Endothelial cell of umbilical vein (primary cell): ENCODE measurements at regions not wholly inside any gene's neighbourhood (a gene's known extent, or its start where the extent isn't known, plus 50 kb on each side); places are given as distances from the start of the nearest gene placed in this dataset.
A peak's percentile ranks its signal among the peaks of the same experiment; 100 is the strongest.
"Not testable (repeated sequence)": the region's sequence is repeated elsewhere in the genome, so short reads cannot be mapped to it uniquely, and the experiment has no call there.

Experiments used
- BruUV-seq: library from RNA; stranded (reverse); fragments of 400-500 nt; replicated peaks from 2 replicates; lab custom pipeline; 2021; lab: Mats Ljungman, UMichigan
- CTCF ChIA-PET: fragments of 300-600, 350-600 bp; sonication (Branson Sonifier 250); formaldehyde crosslinking; loops from one replicate; lab custom pipeline; 2021; ENCODE audit warnings: antibody characterized with exemption, inconsistent platforms; lab: Charles Lee
- POLR2A ChIA-PET: fragments of 300-600, 350-600 bp; sonication (Branson Sonifier 250); formaldehyde crosslinking; loops from one replicate; lab custom pipeline; 2021; ENCODE audit warnings: antibody characterized with exemption, inconsistent platforms; lab: Charles Lee
- DNase-seq: peaks from one replicate; pipeline ENCODE4 v3.0.0-alpha.2; 2011; ENCODE audit warnings: low read depth, low spot score
- FAIRE-seq: peaks from 2 replicates; lab custom pipeline; 2011; peaks lifted over from hg19 to GRCh38; lab: Jason Lieb, UNC
- H2AFZ ChIP-seq: 2 replicates; pipeline ENCODE4 v1.6.0; 2012; ENCODE audit warnings: low read depth, low read length, control low read depth, inconsistent platforms
- H3K27ac ChIP-seq: 2 replicates; pipeline ENCODE4 v1.5.1; 2011; ENCODE audit warnings: low read depth, mild to moderate bottlenecking, control low read depth, low read length, moderate library complexity; ENCODE audit not compliant: insufficient read depth
- H3K27me3 ChIP-seq, 2 experiments: 2 replicates each; pipeline versions ENCODE4 v1.6.0 to v1.6.1; 2011; ENCODE audit warnings: low read length in 2 of 2, mixed read lengths in 1 of 2; ENCODE audit not compliant: control insufficient read depth in 2 of 2, insufficient read depth in 2 of 2
- H3K36me3 ChIP-seq, 2 experiments: 2 replicates in 1 of 2; 3 replicates in 1 of 2; pipeline ENCODE4 v1.5.1; 2011; ENCODE audit warnings: low read length in 2 of 2, mild to moderate bottlenecking in 1 of 2, moderate library complexity in 1 of 2; ENCODE audit not compliant: control insufficient read depth in 2 of 2, insufficient read depth in 2 of 2; ENCODE audit errors: extremely low read depth in 1 of 2
- H3K4me1 ChIP-seq: 3 replicates; pipeline ENCODE4 v1.5.1; 2011; ENCODE audit warnings: mild to moderate bottlenecking, low read length; ENCODE audit not compliant: control insufficient read depth, insufficient read depth; ENCODE audit errors: extremely low read depth
- H3K4me2 ChIP-seq: 2 replicates; pipeline ENCODE4 v1.6.1; 2011; ENCODE audit warnings: low read length, control low read depth, mixed read lengths; ENCODE audit not compliant: insufficient read depth
- H3K4me3 ChIP-seq, 3 experiments: fragments of 200-600 bp in 1 of 3; sonication (generic), shearing (Covaris generic) in 1 of 3; replicated peaks in 1 of 3; 2 replicates each; pipeline ENCODE4 v1.5.1; 2011 to 2016; ENCODE audit warnings: control low read depth in 3 of 3, low read length in 3 of 3, mild to moderate bottlenecking in 2 of 3, inconsistent platforms in 1 of 3, low read depth in 1 of 3, moderate library complexity in 1 of 3; ENCODE audit not compliant: insufficient read depth in 1 of 3
- H3K79me2 ChIP-seq: 2 replicates; pipeline ENCODE4 v1.6.0; 2012; ENCODE audit warnings: low read length, inconsistent platforms; ENCODE audit not compliant: control insufficient read depth, insufficient read depth
- H3K9ac ChIP-seq: replicated peaks from 2 replicates; pipeline ENCODE3; 2011; ENCODE audit warnings: low read length, control low read depth; ENCODE audit not compliant: insufficient read depth; ENCODE audit errors: extremely low read depth
- H3K9me1 ChIP-seq: replicated peaks from 3 replicates; pipeline ENCODE4 v1.6.0; 2011; ENCODE audit warnings: mild to moderate bottlenecking, low read length; ENCODE audit not compliant: control insufficient read depth, insufficient read depth; ENCODE audit errors: extremely low read depth
- H3K9me3 ChIP-seq: replicated peaks from 2 replicates; pipeline ENCODE4 v1.5.1; 2012; ENCODE audit warnings: low read length, inconsistent platforms; ENCODE audit not compliant: control insufficient read depth, insufficient read depth
- H4K20me1 ChIP-seq: replicated peaks from 2 replicates; pipeline ENCODE3; 2011; ENCODE audit warnings: mild to moderate bottlenecking, low read length; ENCODE audit not compliant: control insufficient read depth, insufficient read depth; ENCODE audit errors: extremely low read depth
- CTCF ChIP-seq, 2 donors: IDR thresholded peaks; 1 replicate in 1 of 2; 2 replicates in 1 of 2; pipeline ENCODE4 v1.5.1; 2011; ENCODE audit warnings: low read length in 2 of 2, mild to moderate bottlenecking in 2 of 2, moderate library complexity in 2 of 2, control low read depth in 1 of 2, inconsistent platforms in 1 of 2, low read depth in 1 of 2; ENCODE audit not compliant: insufficient read depth in 1 of 2; ENCODE audit errors: extremely low read depth in 1 of 2
- EZH2 ChIP-seq: IDR thresholded peaks from 2 replicates; pipeline ENCODE4 v1.6.1; 2012; ENCODE audit warnings: borderline replicate concordance, low read depth, mild to moderate bottlenecking, moderate library complexity, low read length, inconsistent platforms; ENCODE audit not compliant: severe bottlenecking
- FOS ChIP-seq: IDR thresholded peaks from 2 replicates; pipeline ENCODE4 v1.6.1; 2011; ENCODE audit warnings: mild to moderate bottlenecking, low read length, moderate library complexity, borderline replicate concordance; ENCODE audit not compliant: insufficient read depth
- GATA2 ChIP-seq: IDR thresholded peaks from 2 replicates; pipeline ENCODE4 v1.7.0; 2011; ENCODE audit warnings: low read depth, mild to moderate bottlenecking, moderate library complexity, mixed read lengths, low read length; ENCODE audit not compliant: insufficient read length, insufficient read depth
- JUN ChIP-seq: IDR thresholded peaks from 2 replicates; pipeline ENCODE4 v1.6.1; 2011; ENCODE audit warnings: borderline replicate concordance, low read depth; ENCODE audit not compliant: insufficient read length, insufficient read depth
- MYC ChIP-seq: IDR thresholded peaks from one replicate; pipeline ENCODE4 v1.6.1; 2011; ENCODE audit warnings: mild to moderate bottlenecking, low read depth, low read length
- POLR2A ChIP-seq: IDR thresholded peaks from 2 replicates; pipeline ENCODE4 v1.6.1; 2012; ENCODE audit warnings: low read depth, mild to moderate bottlenecking, control low read depth, low read length
- dilution Hi-C: fragments of 300-500 bp; cut with MboI; formaldehyde crosslinking; loops from one replicate; pipeline ENCODE4 v1.15.0; 2019; ENCODE audit warnings: low sequenced_read_pairs; ENCODE audit not compliant: extremely low pct_ligation_motif_present
- intact Hi-C: fragments of 100-400 bp; cut with micrococcal nuclease; formaldehyde crosslinking; loops from one replicate; pipeline ENCODE4 v1.10.0; 2022

GRCh38 chr3:147518465-147518864, 109.3 kb downstream of the ZIC1 start:
- FAIRE-seq = no peak
- H3K4me3 ChIP-seq = no peak overlapping the region
- DNase-seq = no peak
- no TSS peak for BruUV-seq
- H3K4me1 ChIP-seq = peaks cover 7% of the 10 kb centered on the region
- H3K9ac ChIP-seq = no peak overlapping the region
- H3K4me2 ChIP-seq = no peak overlapping the region
- TF ChIP-seq EZH2 (no peak), GATA2 (no peak), POLR2A (no peak)
- no peaks in the 10 kb centered on the region for H3K36me3 ChIP-seq
- CTCF ChIA-PET = no interaction called here
- POLR2A ChIA-PET = no interaction called here
- intact Hi-C loops = no loop called here
- no peak overlapping the region for H3K27ac ChIP-seq
- no peak overlapping the region for H2AFZ ChIP-seq
- no peaks in the 10 kb centered on the region for H4K20me1 ChIP-seq
- H3K27me3 ChIP-seq = peaks cover 0 to 2% of the 10 kb centered on the region in 2 experiments
- no peaks in the 10 kb centered on the region for H3K9me3 ChIP-seq
- dilution Hi-C loops = no loop called here
- H3K9me1 ChIP-seq = no peaks in the 10 kb centered on the region
- no peaks in the 10 kb centered on the region for H3K79me2 ChIP-seq

GRCh38 chr3:147521646-147522045, 112.5 kb downstream of the ZIC1 start:
- Histone ChIP-seq H3K4me3 (no peak overlapping the region), H3K27me3 (peaks cover 0 to 2% of the 10 kb centered on the region in 2 experiments), H3K9me3 (no peaks in the 10 kb centered on the region), H3K4me2 (peak overlapping the region; percentile 11), H3K9ac (no peak overlapping the region), H3K9me1 (no peaks in the 10 kb centered on the region), H4K20me1 (no peaks in the 10 kb centered on the region), H3K79me2 (no peaks in the 10 kb centered on the region), H2AFZ (no peak overlapping the region), H3K36me3 (no peaks in the 10 kb centered on the region), H3K4me1 (peaks cover 7% of the 10 kb centered on the region), H3K27ac (no peak overlapping the region)
- dilution Hi-C loops = no loop called here
- POLR2A ChIA-PET = no interaction called here
- TF ChIP-seq CTCF (IDR thresholded peaks at IDR 0.05; ENCODE audit: extremely low read depth in 1 of 2, insufficient read depth in 1 of 2, low read depth in 1 of 2, low read length in 2 of 2) = no peak
- TF ChIP-seq MYC = no peak
- peak; percentile 40 for TF ChIP-seq JUN
- peak; percentile 71 for TF ChIP-seq FOS
- FAIRE-seq (peak; percentile 26), DNase-seq (peak; percentile 32)
- CTCF ChIA-PET = interaction anchor here (0.7 to 2.1 kb wide), 7 partner anchors 9 to 556 kb away, joined by 3 to 12 read pairs (median 4); no protein-coding TSS in a partner anchor
- no TSS peak for BruUV-seq
- intact Hi-C loops = no loop called here

- POLR2A ChIA-PET, H3K79me2 ChIP-seq, H3K9me3 ChIP-seq, H3K4me3 ChIP-seq, dilution Hi-C loops, H2AFZ ChIP-seq, H3K4me1 ChIP-seq, H3K36me3 ChIP-seq, FAIRE-seq, CTCF ChIA-PET, H3K4me2 ChIP-seq, DNase-seq, intact Hi-C loops, H4K20me1 ChIP-seq, BruUV-seq, H3K27ac ChIP-seq, H3K9me1 ChIP-seq, H3K9ac ChIP-seq, H3K27me3 ChIP-seq: not testable (repeated sequence)
Measured at GRCh38 chr3:147522780-147523179, 113.6 kb downstream of the ZIC1 start.
